Posterior vena cava (tissue), 2 donors: ENCODE measurements at regions not wholly inside any gene's neighbourhood (a gene's known extent, or its start where the extent isn't known, plus 50 kb on each side); places are given as distances from the start of the nearest gene placed in this dataset.
"Not testable (repeated sequence)": the region's sequence is repeated elsewhere in the genome, so short reads cannot be mapped to it uniquely, and the experiment has no call there.

Experiments
- DNase-seq: peaks from one replicate; pipeline ENCODE4 v3.0.0-alpha.2; 2020; ENCODE audit warnings: low spot score
- intact Hi-C, 2 donors: fragments of 100-400 bp; cut with DNase I; formaldehyde crosslinking; loops; one replicate each; pipeline versions ENCODE4 v1.14.1 to v1.14.2; 2022 to 2023
- donor health status: DM: yes; HTN: yes; CAD: no.
- donor health status: DM: yes; HTN: yes; CAD: no.

DNA sequence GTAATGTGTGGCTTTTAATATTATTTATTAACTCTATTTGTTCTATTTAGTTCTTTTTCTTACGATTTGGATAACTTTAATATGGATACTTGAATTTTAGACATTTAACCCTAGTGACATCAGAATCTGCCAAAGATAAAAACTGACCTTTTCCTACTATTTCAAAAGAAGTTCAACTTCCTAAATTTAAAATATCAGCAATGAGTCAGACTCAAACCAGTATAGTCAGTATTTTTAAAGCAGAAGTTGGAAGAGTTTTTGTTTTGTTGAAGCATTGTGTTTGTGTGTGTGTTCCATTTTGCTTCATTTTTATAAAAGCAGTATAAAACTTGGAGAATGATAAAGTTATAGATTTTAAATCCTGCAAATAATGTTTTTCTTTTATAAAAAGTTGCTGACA is 251.8 kb upstream of the RASA1 start:
- DNase-seq: no peak
- intact Hi-C loops: no loop called here

DNA sequence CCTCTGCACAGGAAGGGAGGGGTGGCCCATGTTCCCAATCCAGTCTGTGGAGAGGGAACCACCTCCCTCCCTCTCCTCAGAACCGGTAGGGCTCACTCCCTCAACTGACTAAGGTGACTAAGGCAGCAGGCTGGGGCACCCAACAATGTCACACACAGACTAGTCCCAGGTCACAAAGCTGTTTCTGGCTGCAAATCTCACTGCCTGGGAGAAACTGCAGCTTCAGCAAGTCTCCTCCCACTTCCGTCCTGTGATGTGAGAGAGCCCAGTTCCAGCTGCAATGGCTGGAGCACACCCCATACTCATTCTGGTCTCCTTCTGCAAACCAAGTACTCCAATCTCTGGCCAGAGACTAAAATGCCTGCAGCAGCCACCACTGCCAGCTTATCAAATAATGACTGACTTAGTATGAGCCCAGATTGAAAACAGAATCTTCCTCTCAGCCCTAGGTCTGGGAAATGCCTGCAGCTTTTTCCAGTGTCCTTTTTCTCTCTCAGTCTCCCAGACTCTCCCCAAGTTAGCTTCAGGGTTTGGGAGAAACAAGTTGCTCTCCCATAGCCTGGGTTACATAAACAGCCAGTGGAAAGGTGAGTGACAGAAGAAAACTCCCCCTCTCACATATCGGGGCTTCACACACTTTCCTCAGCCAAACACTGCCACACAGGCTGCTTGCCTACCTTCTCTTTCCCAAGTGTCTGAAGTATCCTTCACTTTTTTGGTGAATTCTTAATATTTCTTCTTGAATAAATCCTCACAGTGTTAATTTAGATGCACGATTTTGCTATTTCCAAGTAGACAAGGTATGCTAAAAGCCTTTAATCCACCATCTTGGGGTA is 247.4 kb upstream of the RASA1 start:
- DNase-seq: no peak
- intact Hi-C loops: no loop called here

DNA sequence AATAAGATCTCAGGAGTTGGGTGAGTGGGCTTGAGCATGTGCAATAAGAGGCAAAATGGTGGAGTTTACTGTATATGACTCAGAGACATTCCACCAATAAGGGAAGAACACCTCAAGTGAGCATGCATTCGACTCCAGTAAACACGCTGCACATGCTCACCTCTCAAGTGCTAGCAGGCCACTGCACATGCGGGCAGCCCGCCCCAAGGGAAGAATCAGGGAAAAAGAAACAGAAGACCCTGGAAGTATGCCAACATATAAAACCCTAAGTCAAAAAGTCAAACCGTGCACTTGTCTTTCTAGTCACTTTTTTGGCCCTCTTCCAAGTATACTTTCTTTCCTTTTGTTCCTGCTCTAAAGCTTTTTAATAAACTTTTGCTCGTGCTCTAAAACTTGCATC is 245.3 kb upstream of the RASA1 start:
- no peak for DNase-seq
- intact Hi-C loops: loop anchor here in 1 of 2 donors (2.0 kb wide), 1 partner anchor 50 kb away; no protein-coding TSS in a partner anchor

DNA sequence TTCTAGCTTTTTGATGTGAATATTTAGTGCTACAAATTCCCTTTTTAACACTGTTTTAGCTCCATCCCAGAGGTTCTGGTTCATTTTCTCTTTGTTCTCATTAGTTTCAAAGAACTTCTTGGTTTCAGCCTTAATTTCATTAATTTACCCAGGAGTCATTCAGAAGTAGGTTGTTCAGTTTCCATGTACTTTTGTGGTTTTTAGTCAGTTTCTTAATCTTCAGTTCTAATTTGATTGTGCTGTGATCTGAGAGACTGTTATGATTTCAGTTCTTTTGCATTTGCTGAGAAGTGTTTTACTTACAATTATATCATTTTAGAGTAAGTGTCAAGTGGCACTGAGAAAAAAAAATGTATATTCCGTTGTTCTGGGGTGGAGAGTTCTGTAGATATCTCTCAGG is 240.1 kb upstream of the RASA1 start:
- intact Hi-C loops: no loop called here
- DNase-seq: no peak

DNA sequence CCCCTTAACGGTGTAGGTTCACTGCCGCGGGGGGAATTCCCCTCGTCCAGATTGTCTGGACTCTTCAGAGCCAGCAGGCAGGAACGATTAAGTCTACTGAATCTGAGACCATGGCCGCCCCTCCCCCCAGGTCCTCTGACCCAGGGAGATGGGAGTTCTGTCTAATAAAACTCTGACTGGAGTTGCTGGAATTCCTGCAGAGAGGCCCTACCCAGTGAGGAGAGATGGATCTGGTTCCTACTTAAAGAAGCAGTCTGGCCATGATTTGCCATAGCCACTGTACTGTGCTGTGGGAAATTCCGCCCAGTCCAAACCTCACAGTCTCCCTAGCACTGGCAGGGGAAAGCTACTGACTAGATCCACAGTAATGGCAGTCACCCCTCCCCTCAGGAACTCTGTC is 237.7 kb upstream of the RASA1 start:
- intact Hi-C loops: no loop called here
- no peak for DNase-seq

DNA sequence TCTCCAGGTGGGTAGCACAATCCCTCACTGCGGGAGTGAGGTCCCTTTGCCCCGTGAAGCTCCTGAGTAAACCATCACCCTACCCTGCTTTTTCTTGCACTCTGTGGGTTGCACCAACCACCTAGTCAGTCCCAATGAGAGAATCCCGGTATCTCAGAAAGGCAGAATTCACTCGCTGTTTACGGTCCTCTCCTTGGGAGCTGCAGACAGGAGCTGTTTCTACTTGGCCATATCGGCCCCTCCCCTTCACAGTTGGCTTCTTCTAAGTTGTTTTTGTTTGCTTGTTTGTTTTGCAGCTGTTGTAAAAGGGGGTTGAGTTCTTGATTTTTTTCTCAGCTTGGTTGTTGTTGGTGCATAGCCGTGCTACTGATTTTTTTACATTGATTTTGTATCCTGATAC is 237.0 kb upstream of the RASA1 start:
- DNase-seq: no peak
- intact Hi-C loops: no loop called here

DNA sequence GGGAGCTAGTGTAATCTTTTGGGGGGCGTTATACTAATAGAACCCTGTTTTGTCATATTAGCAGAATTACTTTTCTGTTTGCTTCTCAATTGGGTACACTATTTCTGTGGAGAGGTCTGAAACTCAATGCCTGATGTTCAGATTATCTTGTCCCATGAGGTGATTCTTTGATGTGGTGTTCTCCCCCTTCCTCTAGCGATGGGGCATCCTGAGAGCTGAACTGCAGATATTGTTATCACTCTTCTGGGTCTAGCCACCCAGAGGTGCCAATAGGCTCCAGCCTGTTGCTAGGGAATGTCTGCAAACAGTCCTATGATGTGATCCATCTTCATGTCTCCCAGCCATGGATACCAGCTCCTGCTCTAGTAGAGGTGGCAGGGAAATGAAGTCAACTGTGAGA is 233.1 kb upstream of the RASA1 start:
- DNase-seq: no peak
- intact Hi-C loops: no loop called here

DNA sequence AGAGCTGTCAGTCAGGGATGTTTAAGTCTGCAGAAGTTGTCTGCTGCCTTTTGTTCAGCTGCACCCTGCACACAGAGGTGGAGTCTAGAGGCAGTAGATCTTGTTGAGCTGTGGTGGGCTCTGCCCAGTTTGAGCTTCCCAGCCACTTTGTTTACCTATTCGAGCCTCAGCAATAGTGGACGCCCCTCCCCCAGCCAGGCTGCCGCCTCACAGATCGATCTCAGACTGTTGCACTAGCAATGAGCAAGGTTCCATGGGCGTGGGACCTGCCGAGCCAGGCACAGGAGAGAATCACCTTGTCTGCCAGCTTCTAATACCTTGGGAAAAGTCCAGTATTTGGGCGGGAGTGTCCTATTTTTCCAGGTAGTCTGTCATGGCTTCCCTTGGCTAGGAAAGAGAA is 225.1 kb upstream of the RASA1 start:
- no peak for DNase-seq
- intact Hi-C loops: no loop called here

DNA sequence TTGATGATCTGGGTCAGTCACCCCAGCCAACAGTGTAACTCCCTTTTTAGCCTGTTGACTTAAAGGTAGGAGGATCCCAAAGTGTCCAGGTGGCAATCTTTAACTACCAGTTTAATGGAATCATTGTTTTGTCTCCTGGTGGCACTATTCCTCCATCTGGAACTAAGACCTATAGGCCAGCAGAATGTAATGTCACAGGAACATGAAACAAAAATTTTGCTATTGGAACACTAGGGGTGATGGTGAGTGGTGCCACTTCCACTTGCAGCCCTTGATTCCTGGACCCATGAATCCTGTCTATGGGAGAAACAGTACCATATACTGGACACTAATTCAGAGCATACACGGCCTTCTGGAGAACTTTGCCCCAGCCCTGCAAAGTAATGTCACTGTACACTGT is 219.5 kb upstream of the RASA1 start:
- intact Hi-C loops: no loop called here
- no peak for DNase-seq

DNA sequence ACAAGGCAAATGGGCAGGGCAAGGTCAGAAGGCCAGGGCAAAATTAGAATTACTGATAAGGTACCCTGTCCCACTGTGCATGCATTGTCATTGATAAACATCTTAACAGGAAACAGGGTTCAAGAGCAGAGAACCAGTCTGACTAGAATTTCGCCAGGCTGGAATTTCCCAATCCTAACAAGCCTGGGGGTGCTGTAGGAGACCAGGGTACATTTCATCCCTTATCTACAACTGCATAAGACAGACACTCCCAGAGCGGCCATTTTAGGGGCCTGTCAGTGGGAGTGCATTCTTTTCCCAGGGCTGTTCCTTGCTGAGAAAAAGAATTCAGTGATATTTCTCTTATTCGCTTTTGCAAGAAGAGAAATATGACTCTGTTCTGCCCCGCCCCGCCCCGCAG is 218.7 kb upstream of the RASA1 start:
- intact Hi-C loops: not testable (repeated sequence)

DNA sequence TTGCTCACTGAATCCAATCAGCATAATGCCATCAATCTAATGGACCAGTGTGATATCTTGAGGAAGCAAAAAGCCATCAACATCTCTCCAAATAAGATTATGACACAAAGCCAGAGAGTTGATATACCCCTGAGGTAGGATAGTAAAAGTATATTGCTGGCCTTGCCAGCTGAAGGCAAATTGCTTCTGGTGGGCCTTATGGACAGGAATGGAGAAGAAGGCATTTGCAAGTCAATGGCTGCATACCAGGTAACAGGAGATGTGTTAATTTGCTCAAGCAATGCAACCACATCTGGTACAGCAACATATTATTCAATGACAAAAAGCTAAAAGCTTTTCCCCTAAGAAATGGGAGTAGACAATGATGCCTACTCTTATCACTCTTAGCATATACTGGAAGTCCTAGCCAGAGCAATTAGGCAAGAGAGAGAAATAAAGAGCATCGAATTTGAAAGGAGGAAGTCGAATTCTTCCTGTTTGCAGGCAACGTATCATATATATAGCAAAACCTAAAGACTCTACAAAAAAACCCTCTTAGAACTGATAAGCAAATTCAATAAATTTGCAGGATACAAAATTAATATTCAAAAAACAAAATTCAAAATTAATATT is 216.1 kb upstream of the RASA1 start:
- intact Hi-C loops: no loop called here
- no peak for DNase-seq

More for the DNA sequence above, 218.7 kb upstream of the RASA1 start:
- not testable (repeated sequence) for DNase-seq

DNA sequence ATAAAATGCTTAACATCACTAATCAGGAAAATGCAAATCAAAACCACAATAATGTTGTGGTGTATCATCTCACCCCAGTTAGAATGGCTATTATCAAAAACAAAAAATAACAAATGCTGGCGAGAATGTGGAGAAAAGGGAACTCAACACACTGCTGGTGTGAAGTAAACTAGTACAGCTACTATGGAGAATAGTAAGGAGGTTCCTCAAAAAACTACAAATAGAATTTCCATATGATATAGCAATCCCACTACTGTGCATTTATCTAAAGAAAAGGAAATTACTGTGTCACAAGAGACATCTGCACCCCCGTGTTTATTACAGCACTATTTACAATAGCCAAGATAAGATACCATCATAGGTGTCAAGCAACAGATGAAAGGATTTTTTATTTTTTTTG is 214.5 kb upstream of the RASA1 start:
- intact Hi-C loops: no loop called here
- DNase-seq: no peak

DNA sequence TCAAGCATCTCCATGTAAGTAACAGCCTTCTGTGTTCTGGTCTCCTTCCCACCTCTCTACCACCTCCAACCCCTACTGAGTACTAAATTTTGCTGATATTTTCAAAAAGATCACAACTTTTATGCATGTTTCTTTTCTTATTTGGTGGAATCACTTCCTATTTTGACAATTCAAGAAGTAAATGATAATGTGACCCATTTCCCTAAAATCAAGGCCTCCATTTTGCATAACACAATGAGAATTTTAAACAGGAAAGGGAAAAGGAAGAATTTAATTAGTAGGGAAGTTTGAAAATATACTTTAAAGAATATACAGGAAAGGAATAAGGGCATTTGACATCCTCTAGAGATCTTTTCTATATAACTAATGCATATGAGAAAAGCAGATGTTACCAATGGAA is 212.9 kb upstream of the RASA1 start:
- no peak for DNase-seq
- intact Hi-C loops: no loop called here

DNA sequence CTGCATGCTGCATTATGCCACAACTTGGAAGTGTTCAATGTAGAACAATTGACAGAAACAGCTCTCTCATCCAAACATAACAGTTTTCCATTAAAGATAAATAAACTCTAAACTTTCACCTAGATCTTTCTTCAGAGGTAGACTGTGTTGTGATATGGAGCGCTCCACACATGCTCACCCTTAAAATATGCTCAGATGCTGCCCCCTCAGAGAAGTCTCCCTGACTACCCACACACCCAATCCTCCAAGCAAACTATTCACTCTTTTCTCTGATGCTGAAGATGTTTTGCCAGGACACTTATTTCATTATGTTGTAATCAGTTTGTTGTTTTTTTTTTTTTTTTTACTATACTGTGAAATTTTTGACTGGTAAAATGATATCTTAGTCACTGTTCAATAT is 206.6 kb upstream of the RASA1 start:
- no peak for DNase-seq

DNA sequence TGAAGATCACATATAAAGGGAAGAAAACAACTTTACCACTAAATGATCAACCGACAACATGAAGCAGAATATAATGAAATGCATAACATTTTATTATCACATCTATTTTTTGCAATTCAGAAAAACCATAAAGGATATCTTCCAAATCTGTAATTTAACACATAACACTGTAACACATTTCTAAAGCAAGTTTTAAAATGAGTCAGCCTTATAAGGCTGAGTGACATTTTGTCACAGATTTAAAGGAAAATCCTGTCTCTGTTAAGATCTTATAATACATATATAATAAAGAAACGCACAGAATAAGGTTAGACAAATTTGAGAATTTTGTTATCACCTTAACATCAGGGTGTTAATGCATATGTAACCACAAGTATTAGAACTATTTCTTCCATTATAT is 198.4 kb upstream of the RASA1 start:
- intact Hi-C loops: no loop called here

More for the DNA sequence above, 206.6 kb upstream of the RASA1 start:
- intact Hi-C loops: no loop called here

DNA sequence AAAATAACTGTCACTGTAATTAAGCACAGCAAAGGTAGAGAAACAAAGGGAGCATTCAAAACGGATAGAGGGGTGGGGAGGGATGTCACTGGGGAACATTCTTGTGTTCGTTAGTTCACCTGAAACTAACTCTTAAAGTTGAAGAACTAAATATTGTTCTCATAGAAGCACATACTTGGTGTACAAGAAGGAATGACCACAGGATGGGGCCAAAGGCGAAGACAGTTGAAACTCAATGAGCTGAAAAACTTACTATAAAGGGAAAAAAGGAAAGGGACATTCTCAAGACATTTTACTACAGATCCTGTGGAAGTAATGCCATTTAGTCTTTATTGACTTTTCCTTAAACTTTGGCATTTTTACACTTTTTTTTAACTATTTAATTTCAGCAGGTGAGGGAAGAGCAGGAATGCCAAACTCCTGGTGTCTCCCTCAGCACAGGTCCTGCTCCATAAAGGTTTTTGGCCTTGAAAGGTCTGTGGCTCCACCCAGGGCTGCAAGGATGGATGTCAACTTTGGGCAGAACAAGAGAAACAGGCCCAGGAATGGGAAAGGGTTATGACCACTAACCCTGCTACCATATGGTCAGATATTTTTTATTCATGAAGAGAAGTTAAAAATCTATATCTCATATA is 197.6 kb upstream of the RASA1 start:
- no peak for DNase-seq
- intact Hi-C loops: no loop called here

More for the DNA sequence above, 198.4 kb upstream of the RASA1 start:
- no peak for DNase-seq

DNA sequence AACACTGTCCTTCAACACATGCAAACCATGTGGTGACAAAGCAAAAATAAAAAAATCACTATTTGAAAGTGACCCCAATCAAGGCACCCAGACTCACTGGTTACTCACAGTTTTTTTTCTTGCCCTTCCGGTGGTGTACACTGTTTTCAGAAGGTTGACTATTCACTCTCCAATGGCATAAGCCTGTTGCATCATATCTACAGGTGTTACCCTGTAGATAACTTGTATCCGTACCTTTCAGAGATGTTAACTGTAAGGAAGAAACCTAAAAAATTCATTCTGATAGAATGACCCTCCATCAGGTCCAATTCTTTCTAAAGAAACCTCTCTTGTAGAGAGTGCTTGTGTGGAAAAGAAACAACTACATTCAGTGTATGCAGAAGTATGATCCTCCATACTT is 193.6 kb upstream of the RASA1 start:
- intact Hi-C loops: no loop called here

DNA sequence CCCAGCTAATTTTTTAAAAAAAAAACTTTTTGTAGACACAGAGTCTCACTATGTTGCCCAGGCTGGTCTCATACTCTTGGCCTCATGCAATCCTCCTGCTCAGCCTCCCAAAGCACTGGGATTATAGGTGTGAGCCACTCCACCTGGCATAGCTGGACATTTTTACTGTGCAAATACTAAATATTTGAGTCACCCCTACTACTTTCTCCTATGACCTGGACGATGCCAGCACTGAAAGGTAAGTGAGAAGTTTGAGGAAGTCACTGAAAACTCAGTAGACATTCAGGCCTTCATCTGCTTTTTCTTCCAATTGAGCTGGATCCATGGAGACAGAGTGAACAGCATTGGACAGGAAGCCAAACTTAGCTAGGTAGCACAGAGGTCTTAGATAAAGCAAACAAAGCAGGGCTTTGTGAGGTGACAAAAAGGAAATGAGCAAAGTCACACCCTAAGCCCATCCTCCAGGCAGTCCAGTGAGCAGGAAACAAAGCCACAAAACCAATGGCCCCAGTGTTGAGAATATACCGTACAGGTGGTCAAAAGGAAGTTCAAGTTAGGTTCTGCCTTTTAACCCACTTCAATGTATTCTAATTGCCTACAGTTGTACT is 192.6 kb upstream of the RASA1 start:
- intact Hi-C loops: no loop called here
- no peak for DNase-seq

More for the DNA sequence above, 193.6 kb upstream of the RASA1 start:
- DNase-seq: no peak

DNA sequence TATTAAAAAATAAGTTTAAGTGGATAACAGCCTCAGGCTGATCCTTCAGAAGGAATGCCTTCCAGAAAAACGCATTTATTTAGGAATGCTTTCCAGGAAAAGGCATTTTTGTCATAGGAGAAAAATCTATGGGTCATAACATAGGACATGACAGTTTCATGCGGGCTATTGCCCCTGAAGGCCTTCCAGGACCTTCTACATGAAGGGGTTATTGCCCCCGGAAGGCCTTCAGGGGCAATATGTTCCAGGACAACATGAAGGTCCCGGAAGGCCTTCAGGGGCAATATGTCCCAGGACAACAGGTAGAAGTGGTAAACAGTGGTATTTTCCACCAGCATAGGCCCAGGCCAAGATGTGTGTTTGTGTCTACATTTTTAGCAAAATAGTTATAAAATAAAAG is 191.3 kb upstream of the RASA1 start:
- no peak for DNase-seq
- intact Hi-C loops: no loop called here

DNA sequence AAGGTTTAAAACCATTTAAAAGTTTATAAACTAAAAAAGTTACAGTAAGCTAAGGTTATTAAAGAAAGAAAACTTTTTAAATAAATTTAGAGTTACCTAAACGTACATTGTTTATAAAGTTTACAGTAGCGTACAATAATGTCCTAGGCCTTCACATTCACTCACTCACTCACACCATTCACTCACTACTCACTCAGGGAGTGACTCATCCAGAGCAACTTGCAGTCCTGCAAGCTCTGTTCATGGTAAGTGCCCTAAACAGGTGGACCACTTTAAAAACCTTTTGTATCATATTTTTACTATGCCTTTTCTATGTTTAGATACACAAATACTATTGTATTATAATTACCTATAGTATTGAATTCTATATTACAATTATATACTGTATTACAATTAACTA is 190.8 kb upstream of the RASA1 start:
- intact Hi-C loops: no loop called here

More for the DNA sequence above, 190.8 kb upstream of the RASA1 start:
- DNase-seq: no peak
